NAMALWA (cell line): ENCODE measurements at regions not wholly inside any gene's neighbourhood (a gene's known extent, or its start where the extent isn't known, plus 50 kb on each side); places are given as distances from the start of the nearest gene placed in this dataset.
A peak's percentile ranks its signal among the peaks of the same experiment; 100 is the strongest.

Experiments
- DNase-seq: peaks from one replicate; pipeline ENCODE4 v3.0.0-alpha.2; 2015; ENCODE audit warnings: low spot score

DNA sequence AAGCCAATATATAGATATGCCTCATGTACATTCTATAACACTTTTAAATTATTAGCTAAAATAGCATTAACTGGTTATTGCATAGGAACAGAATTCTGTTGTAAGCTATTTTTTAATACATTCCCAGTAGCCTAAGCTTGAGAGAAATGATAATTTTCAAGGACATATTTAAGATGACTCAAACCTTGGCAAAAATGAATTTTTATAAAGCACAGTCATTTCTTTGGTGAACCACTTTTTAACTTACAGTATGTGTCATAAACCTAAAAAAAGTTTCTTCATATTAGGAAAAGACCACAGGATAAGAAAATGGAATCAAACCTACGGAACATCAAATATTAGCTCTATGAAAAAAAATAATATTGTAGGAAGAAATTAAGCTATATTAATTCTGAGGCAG lies 986.3 kb downstream of the STIM2 start:
- no peak for DNase-seq

GRCh38 chr4:27861381-27861787 lies 1000.7 kb downstream of the STIM2 start:
- peak; percentile 10 for DNase-seq

GRCh38 chr4:27861802-27862201 lies 1001.2 kb downstream of the STIM2 start:
- DNase-seq = no peak

DNA sequence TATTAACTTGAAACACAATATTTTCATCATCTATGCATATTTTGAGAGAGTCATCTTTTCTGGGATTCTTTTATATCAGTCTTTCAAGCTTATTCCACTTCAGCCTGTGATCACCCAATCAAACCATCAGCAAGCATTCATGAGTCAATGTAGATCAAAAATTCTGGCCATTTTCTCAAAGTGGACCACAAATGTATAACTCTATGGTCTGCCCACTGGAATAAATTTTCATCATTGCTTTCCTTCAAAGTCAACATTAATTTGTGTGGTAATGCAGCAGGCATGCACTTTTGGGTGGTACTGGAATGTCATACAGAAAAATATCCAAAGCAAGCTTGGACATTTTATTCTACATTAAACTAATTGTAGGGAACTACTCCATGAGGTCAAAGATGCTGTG lies 1013.0 kb downstream of the STIM2 start:
- DNase-seq = no peak

DNA sequence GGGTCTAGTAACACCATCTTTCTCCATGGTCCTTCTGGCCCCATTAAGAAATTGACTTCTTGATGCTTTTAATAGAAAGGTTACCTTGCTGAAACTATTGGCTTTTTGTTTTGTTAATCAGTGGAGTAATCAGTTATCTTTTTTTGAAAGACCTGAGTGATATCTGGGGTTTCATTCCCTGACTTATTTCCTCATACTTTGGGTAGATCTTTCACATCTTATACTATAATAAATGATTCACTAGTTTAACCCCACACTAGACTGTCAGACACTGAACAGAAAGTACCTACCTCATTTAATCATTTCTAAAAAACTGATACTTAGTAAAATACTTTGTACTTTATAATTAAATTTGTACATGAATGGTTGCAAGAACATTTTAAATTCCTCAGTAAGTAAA lies 1021.1 kb downstream of the STIM2 start:
- DNase-seq = no peak

GRCh38 chr4:27886120-27886519 lies 1025.5 kb downstream of the STIM2 start:
- DNase-seq = no peak

- no peak for DNase-seq
Observed at GRCh38 chr4:27887646-27888045, 1027.0 kb downstream of the STIM2 start.

- DNase-seq = no peak
Observed at GRCh38 chr4:27888505-27888904, 1027.9 kb downstream of the STIM2 start.

DNA sequence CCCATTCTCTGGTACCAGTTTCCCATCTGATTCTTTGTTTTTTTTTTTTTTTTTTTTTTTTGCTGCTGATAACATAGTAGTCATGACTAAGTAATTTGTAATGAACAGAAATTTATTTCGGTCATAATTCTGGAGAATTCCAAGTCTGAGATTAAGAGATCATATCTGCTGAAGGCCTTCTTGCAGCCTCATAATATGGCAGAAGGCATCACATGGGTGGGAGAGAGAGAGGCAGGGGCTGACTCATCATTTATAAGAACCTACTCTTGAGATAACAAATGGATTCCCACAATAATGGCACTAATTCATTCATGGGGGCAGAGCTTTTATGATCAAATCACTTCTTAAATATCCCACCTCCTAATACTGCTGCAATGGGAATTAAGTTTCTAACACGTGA lies 1034.3 kb downstream of the STIM2 start:
- no peak for DNase-seq

DNA sequence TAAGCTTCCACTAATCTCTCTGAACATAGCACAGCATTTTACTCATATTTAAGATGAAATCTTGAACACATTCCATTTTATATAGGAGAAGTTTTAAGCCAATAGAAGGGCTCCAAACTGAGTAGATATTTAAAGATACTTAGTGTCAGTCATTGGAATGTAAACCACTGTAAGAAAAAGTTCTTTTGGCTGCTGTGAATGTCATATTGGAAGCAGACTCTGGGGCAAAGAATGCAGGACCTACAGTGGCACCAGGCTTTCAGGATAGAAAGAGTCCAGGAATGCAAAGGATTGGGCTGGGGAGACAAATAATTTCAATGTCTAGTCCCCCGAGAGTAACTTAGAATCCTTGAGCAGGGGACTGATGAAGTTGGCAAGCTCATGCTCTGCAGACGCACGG lies 1047.7 kb downstream of the STIM2 start:
- DNase-seq = no peak

DNA sequence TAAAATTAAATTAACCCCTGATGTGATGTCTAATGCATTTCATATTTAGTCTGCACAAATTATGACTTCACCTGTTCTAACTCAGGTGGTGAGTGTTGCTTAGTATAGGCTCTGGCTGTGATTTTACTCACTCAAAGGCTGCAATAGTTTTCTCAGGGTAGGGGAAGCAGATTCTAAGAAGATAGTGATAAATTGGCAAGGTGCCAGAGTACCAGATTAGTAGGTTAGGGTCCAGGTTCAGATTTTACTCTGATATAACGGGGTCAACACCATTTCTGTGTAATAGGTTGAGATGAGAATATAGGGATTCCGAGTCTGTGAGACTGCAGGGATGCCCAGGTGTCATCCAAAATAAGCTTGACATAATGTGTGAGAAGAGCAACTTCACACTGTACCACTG lies 1049.6 kb downstream of the STIM2 start:
- no peak for DNase-seq

GRCh38 chr4:27911047-27911446 lies 1050.4 kb downstream of the STIM2 start:
- no peak for DNase-seq

DNA sequence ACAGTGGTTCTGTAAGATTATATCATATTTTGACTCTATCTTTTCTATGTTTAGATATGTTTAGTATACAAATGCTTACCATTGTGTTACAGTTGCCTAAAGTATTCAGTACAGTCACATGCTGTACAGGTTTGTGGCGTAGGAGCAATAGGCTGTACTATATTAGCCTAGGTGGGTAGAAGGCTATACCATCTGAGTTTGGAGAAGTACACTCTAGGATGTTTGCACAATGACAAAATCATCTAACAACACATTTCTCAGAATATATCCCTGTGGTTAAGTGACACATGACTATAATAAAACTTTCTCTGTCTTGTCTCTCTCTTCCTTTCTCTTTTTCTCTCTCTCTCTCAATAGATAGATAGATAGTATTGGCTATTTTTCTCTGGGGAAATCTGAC lies 1053.1 kb downstream of the STIM2 start:
- DNase-seq = no peak

DNA sequence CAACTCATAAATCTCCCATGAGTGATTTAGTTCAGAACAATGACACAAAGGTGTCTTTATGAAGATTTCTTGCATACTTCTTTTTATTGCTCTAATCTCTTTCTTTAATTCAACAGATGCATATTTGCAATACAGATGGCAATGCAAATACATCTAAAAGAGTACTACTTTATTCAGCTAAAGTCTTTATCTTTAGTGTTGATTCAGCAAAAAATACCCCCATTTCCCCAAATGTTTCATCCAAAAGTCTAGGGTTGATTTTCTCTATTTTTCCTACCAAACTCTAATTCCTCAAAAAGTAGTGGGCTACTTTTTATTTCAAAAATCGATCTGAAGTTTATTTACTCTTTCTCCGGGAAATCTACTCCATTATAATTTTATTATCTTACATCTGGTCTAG lies 1055.2 kb downstream of the STIM2 start:
- DNase-seq = no peak

DNA sequence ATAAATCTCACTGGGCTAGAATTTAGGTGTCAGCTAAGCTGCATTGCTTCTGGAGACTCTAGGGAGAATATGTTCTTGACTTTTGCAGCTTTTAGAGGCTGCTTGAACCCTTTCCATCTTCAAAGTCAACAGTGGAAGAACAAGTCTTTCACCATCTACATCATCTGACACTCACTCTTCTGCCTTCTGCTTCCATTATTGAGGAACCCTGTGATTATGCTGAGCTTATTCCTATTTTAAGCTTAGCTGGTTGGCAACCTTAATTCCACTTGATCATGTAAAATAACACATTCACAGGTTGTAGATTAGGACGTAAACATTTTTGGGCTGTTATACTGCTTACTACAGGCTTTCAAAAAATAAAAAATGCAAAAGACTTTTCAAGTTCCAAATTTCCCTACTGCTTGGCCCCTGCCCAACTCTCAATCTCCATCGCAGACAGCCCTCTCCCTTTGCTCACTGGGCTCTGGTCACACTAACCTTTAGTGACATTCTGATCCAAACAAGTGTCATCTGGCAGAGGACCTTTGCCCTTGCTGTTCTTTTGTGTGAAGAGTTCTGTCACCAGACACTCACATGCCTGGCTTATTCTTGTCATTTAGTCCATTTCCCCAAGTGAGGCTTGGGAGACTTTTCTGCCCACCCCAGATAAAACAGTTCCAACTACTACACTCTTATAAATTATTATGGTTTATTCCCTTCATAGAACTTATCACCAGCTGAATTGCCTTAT lies 1056.0 kb downstream of the STIM2 start:
- no peak for DNase-seq

GRCh38 chr4:27917381-27917780 lies 1056.7 kb downstream of the STIM2 start:
- DNase-seq = no peak

DNA sequence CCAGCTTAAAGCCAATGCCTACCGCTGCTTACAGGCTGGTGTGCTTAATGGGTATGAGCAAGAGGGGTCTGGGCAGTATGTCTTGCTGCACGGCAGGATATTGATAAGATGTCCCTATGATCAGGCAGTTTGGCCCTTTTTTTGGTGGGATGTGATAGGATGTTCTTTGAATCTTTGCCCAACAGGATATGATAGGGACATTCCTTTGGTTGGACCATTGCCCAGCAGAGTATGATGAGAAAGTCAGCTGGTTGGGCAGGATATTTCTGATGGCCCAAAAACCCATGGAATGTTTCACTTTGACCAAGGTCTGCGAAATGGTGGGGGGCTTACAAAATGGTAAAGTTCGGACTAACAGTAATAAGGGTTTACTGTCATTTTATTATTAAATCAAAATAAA lies 1060.6 kb downstream of the STIM2 start:
- no peak for DNase-seq

DNA sequence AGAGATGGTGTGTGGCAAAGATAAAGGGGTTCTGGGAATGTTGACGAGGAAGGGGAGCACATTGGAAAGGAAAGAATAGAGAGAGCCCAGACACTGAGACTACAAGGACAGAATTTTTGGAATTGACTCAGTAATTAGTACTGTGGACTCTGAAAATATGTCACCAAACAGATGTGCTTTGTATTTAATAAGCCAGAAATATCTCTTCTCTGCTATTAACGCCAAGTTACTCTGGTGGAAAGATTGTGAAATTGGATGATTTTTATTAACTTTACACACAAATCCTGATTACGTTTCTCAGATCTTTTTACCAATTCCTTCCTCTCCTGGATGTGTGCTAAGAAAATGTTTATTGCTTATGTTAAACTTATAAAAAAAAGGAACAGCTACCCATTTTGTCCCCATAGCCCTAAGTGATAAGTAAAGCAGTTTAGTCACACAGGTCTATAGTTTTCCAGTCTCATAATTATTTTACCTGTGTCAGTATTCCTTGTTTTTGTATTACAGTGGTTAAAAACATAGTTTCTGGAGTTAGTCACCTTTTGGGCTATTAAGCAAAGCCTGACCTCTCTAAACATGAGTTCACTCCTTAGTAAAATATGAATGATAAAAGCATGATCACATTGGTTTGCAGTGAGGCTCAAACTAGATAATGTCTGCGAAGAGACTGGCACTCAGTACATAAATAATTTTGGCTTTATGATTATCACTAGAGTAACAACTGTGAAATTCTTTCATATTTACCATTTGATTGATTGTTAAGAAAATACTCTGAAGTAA lies 1068.3 kb downstream of the STIM2 start:
- no peak for DNase-seq

DNA sequence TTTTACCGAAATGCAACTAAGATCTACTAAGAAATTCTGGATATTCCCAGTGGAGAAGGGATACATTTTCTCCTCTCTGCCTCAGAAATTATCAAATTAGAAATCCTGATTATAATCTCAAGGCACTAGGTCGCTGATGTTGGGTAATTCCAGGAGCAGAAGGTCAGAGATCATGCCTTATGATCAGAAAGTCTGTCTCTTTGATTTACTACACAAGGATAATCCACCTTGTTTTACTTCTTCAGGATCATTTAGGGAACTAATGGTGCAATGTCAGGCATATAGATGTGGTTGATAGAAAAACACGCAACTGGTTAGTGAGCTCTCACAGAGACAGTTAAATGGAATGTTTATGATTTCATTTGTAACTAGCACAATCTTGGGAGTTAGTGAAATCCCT lies 1069.7 kb downstream of the STIM2 start:
- no peak for DNase-seq

DNA sequence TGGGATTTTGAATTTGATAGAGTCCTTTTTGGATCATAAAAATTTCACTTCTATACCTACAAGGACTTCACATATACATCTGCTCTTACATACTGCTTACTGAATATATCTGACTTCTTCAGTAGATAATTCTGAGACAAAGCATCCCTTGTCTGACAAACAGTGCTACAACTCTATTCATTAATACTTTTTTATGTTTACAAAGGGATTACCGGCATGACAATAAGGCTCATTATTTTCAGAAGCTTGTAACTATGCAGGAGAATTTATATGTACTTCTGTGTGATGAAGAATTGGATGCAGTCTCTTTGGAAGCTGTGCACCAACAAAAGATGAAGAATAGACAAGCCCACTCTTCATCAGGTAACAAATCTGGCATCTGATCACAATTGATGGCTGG lies 1070.3 kb downstream of the STIM2 start:
- no peak for DNase-seq

DNA sequence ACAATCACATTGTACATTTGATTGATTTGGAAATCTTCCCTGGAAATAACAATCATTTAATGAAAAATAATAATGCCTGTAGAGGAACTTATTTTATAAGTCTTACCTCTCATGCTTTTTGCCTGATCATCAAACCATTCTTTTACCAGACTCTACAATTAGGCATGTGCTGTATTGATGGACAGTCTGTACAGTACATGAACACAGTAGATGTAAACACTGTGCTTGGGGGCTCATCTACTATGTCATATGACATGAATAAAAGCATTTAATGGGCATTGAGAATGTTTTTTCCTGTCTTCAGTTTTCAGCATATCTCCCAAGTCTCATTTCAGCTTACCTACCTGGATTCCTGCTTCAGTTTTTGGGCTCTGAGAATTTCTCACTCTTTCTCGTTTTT lies 1070.9 kb downstream of the STIM2 start:
- DNase-seq = no peak

DNA sequence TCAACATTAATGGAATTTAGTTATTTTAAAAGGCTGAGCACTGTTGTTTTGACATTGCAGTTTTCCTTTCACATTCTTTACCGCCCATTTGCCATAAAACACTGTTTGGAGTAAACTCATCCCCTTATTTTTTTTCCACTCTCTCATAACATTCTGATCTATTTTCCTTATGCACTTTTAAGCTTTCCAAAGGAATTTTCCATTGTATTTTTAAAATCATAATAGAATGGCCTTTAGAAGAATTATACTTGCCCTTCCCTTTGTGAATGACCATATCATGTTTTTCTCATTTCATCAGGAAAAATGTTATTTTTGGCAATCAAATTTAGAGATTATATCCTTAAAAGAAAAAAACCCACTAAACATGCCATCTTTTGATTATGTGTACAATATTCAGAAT lies 1074.2 kb downstream of the STIM2 start:
- no peak for DNase-seq

- DNase-seq = no peak
Observed at GRCh38 chr4:27946799-27947198, 1086.2 kb downstream of the STIM2 start.

DNA sequence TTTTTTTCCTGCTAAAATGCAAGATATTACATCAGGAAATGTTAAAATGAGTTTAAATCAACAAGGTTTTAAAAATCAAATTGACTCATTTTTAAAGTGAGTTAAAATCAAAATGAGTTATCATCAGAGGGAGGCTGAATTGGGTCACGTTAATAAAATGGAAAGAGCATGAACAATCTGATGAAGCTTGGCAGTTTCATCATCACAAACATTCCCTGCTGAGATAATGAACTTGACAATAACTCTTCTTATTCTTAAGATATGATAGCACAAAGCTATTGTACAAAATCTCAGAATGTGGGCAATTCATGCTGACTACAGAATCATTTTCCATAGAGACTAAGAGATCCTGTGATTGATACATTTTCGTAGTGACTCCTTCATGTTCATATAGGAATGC lies 1086.7 kb downstream of the STIM2 start:
- no peak for DNase-seq
